GM12891 (cell line): ENCODE measurements at regions not wholly inside any gene's neighbourhood (a gene's known extent, or its start where the extent isn't known, plus 50 kb on each side); places are given as distances from the start of the nearest gene placed in this dataset.

Experiments
- POLR2A ChIP-seq: IDR thresholded peaks from 2 replicates; pipeline ENCODE4 v1.6.1; 2011; ENCODE audit warnings: low read depth, low read length, control low read depth
- POLR2AphosphoS5 ChIP-seq: IDR thresholded peaks from 2 replicates; pipeline ENCODE4 v1.6.1; 2011; ENCODE audit warnings: low read depth, low read length, control low read depth
- TAF1 ChIP-seq: IDR thresholded peaks from 2 replicates; pipeline ENCODE4 v1.6.1; 2011; ENCODE audit warnings: low read depth, low read length, control low read depth

DNA sequence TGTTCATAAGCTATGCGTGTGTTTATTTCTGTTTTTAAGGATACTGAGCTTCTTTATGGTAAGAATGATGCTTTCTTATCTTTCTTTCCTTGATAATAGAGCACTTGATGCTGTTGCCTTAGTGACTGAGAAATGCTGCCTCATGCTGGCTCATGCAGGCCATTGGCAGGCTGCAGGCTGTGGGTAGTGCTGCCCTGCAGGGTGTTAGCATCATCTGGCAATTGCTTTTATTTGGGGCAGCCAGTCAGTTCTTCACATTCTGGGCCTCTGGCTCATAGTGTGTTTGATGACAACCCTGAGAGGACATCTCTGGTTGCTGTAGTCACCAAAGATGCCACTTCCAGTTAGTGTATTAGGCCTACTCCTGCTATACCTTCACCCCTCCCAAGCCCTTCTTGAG lies 66.2 kb upstream of the ONECUT1 start:
- no peak for TF ChIP-seq TAF1
- TF ChIP-seq POLR2A: no peak
- TF ChIP-seq POLR2AphosphoS5: no peak
